Stimulated activated CD4-positive, alpha-beta T cell treated with anti-CD3 and anti-CD28 coated beads, Interleukin-12 subunit alpha, Interleukin-12 subunit beta, amount 100 ng/mL, for 4 hours (primary cell): ENCODE measurements at regions not wholly inside any gene's neighbourhood (a gene's known extent, or its start where the extent isn't known, plus 50 kb on each side); places are given as distances from the start of the nearest gene placed in this dataset.
"Not testable (repeated sequence)": the region's sequence is repeated elsewhere in the genome, so short reads cannot be mapped to it uniquely, and the experiment has no call there.

Source experiments
- DNase-seq: peaks from one replicate; pipeline ENCODE4 v3.0.0-alpha.2; 2020

- DNase-seq = no peak
Observed at GRCh38 chr4:110850461-110851442, 227.9 kb upstream of the PITX2 start.

- DNase-seq = no peak
Observed at GRCh38 chr4:110851989-110852388, 229.1 kb upstream of the PITX2 start.

GRCh38 chr4:110852793-110853192, 229.9 kb upstream of the PITX2 start:
- DNase-seq = no peak

DNA sequence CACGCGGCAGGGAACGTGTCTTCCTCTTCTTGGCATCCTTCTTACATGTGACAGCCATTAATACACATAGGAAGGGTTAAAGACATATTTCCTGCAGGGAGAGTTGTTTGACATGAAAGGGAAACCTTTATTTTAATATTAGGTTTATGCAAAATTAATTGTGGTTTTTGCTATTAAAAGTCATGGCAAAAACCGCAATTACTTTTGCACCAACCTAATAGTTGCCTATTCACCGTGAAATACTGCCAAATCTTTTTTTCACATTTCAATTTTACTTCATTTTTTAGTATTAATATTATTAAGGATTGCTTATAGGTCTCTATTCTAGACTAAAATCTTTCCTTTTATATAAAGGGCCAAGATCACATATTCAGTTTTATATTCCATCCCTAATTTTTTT, 230.4 kb upstream of the PITX2 start:
- DNase-seq = no peak

- DNase-seq = no peak
Observed at GRCh38 chr4:110854021-110854678, 231.3 kb upstream of the PITX2 start.

DNA sequence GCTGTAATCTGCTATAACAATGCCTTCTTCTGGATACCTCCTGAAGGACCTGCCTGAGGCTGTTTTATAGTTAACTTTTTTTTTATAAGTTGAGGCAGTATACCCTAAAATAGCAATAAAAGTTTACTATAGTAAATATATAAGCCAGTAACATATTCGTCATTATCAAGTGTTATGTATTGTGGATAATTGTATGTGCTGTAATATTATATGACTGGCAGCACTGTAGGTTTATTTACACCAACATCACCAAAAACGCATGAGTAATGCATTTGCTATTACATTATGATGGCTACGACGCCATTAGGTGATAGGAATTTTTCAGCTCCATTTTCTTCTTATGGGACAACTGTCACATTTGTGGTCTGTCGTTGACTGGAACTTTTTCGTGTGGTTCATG, 237.2 kb upstream of the PITX2 start:
- DNase-seq = no peak

DNA sequence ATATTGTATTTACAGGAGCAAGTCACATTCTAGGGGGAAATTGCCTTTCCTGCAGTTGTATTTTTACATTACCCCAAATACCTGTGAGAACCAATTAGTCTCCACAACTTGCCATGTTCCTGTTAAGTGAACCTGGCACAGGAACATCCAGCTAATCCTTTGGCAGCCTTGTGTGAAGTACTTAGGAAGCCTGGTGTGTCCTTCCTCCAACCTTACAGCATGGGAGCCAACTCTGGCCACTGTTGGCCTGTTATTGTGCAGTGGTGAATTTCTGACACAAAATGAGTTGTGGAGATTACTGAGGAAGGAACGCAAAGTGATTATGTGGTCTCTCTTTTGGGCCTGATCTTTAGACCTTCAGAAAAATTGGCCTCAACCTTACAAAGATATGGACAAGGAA, 238.0 kb upstream of the PITX2 start:
- DNase-seq = no peak

DNA sequence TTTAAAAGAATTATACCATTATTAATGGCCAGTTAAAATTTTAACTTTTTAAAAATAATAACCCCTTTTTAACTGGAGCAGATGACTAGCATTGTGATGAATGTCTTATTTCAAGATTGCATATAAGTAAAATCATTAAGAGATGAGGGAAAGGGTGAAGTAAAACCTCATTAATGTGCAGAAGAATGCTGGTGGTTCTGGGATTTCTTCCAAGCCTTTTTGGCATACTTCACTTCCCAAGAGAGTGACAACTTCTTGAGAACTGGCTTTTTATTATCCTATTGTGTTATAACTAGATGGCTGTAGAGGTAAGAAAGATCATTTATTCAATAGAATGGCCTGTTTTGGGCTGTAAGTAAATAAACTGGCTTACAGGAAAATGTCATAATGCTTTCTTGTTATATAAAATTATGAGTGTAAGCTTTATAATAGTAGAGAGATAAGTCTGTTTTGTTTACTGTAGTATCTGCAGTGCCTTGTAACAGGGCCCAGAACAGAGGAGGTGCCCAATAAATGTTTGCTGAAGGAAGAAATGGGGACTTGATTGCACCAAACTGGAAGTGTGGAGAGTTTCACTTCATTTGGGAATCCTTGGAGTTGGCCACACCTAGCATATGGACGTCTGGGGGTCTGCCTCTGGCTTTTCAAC, 242.9 kb upstream of the PITX2 start:
- no peak for DNase-seq

GRCh38 chr4:110867251-110867960, 244.5 kb upstream of the PITX2 start:
- DNase-seq = no peak

DNA sequence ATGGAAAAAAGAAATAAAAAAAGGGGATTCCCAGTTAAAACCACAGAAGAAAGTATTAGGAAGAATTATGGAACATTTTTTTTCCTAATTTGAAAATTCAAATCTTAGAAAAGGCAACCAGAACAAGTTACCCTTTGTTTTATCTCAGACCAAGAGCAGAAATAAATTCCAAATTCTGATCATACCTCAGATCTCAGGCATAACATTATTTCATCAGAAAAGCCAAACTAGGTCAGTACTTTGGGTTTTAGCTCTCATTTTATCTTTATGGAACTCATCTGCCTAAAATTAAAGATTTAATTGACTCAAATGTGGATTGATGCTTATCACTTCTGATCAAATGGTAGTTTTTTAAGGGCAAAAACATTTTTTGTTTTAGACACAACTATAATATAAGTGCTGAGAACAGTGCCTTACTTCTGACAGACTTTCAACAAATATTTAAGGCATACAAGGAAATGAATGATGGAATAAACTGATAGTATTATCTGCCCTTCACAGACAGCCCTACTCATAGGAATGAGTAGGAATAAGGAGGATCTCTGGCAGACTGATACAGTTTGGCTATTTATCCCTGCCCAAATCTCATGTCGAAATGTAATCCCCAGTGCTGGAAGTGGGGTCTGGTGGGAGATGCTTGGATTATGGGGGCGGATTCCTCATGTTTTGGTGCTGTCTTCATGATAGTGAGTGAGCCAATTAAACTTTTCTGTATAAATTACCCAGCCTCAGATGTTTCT, 245.3 kb upstream of the PITX2 start:
- DNase-seq = no peak

- no peak for DNase-seq
Observed at GRCh38 chr4:110869114-110869513, 246.2 kb upstream of the PITX2 start.

DNA sequence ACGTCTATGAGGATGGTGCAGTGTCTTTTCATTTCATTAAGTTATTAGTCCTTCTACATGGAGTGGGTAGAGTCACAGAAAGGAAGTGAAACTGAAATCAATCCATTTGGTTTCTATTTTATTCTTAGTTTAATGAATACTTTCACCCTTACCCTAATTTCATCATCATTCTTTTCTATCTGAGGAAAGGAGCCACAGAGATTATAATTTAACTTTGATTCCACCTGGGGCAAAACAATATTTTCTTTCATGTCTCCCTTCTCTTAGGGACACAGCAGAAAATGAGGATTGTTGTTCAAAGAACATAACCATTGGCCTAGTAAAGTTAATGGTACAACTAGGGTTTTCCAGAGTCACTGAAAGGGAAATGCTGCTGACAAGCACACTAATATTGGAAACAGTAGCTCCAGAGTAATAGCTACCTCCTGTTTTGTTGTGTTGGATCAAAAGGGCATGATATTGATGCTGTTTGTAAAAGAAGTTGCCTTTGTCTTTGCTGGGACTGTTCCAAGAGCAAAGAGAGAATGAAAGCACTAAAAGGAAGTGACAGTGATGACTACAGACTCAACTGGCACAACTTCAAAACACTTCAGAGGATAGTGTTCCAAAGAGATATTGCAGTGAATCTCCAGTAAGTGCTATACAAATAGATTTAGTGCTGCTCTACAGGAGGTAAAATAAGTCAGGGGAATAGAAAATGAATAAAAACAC, 247.1 kb upstream of the PITX2 start:
- DNase-seq = no peak

GRCh38 chr4:110876214-110876613, 253.3 kb upstream of the PITX2 start:
- not testable (repeated sequence) for DNase-seq

GRCh38 chr4:110876866-110877265, 254.0 kb upstream of the PITX2 start:
- no peak for DNase-seq

GRCh38 chr4:110877778-110878370, 255.0 kb upstream of the PITX2 start:
- DNase-seq = no peak

DNA sequence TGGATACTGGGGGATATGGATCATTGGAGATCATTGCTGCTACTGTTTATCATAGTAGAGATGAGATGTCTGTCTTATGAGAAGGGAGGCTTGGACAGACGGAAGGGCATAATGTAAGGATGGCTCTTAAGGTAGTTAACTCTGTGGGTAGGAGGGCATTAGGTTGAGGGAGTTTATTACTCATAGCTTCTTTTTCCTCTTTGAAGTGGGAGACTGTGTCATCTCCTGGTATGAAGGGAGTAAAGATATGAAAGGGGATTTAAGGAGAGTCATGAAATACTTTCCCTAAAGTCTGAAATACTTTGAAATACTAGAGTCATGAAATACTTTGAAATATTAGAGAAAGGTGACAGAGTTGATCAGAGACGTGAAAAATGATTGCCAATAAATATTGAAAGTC, 255.5 kb upstream of the PITX2 start:
- no peak for DNase-seq

DNA sequence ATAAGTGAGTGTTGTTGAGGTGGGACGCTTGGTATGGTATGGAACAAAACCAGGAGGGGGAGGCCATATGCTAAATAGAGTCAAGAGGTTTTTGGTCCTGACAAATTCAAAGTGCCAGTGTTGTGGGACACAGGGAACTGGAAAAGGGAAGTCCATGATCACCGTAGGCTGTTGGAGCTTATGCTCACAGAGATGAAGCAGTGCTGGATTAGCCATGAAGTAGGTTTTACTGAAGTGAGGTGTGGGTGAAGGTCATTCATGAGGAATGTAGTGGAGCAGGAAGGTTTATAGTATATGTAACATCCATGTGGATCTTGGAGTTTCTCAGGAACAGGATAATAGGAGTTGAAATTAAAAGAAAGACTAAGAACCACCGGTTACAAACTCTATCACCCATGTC, 256.1 kb upstream of the PITX2 start:
- DNase-seq = no peak

GRCh38 chr4:110886270-110886669, 263.4 kb upstream of the PITX2 start:
- no peak for DNase-seq

GRCh38 chr4:110886856-110887255, 264.0 kb upstream of the PITX2 start:
- no peak for DNase-seq

DNA sequence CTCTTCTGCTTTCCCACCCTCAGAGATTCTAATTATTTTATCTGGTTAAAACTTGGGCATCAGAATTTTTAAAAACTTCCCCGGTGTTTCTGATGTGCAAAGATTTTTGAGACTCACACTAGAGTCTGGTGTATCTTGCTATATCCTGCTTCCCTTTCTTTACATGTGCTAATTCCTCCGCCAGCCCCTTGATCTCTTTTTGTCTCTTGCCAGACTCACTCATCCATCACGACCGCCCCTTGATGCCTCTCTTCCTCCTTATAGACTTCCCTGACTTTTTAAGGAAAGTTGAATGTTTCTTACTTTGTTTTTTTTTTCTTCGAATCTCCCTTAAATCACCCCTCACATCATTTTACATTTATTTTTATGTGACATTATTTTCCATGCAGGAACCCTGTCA, 274.9 kb upstream of the PITX2 start:
- DNase-seq = no peak

DNA sequence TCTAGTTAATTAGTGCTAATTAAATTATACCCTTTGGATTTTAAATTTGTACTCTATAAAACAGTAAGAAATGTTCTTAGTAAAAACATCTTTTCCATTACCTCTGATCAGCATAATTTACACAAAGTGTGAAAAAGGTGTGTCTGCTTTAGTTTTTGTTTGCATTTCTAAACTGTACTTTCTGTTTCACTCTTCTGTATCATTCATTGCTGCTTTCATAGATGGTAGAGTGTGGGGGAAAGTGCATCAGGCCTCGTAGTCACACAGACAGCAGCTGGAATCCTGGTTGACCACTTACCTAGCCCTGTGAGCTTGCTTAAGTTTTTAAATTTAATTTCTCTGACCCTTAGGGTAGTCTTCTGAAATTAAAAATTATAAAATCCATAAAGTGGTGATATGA, 275.4 kb upstream of the PITX2 start:
- DNase-seq = no peak
